Activated CD8-positive, alpha-beta T cell treated with anti-CD3 and anti-CD28 coated beads, Interleukin-2, amount 10 ng/mL, durations not matched to agents 7 days and 5 days (primary cell): ENCODE measurements at regions not wholly inside any gene's neighbourhood (a gene's known extent, or its start where the extent isn't known, plus 50 kb on each side); places are given as distances from the start of the nearest gene placed in this dataset.

Source experiments
- ATAC-seq: fragments of 150-1000 bp; cut with Tn5 transposase; one replicate; pipeline ENCODE4 v1.10.0; 2021; ENCODE audit warnings: moderate library complexity
- CTCF ChIA-PET: fragments of 350-600 bp; sonication (Branson Sonifier 250); formaldehyde crosslinking; loops from one replicate; lab custom pipeline; 2021; ENCODE audit warnings: antibody characterized with exemption; lab: Charles Lee
- POLR2A ChIA-PET: fragments of 350-600 bp; sonication (Branson Sonifier 250); formaldehyde crosslinking; loops from one replicate; lab custom pipeline; 2021; ENCODE audit warnings: antibody characterized with exemption; lab: Charles Lee
- DNase-seq: peaks from one replicate; pipeline ENCODE4 v3.0.0-alpha.2; 2020
- H3K27ac Mint-ChIP-seq: one replicate; pipeline ENCODE4 v1.8.0; 2021; ENCODE audit warnings: mild to moderate bottlenecking, mixed read lengths
- H3K27me3 Mint-ChIP-seq: one replicate; pipeline ENCODE4 v1.8.0; 2021; ENCODE audit warnings: low read depth, mixed read lengths
- H3K36me3 Mint-ChIP-seq: one replicate; pipeline ENCODE4 v1.8.0; 2021; ENCODE audit warnings: low read depth, mixed read lengths
- H3K4me1 Mint-ChIP-seq: one replicate; pipeline ENCODE4 v1.8.0; 2021; ENCODE audit warnings: low read depth, mixed read lengths
- H3K4me3 Mint-ChIP-seq: one replicate; pipeline ENCODE4 v1.8.0; 2021; ENCODE audit warnings: mild to moderate bottlenecking, mixed read lengths
- H3K9me3 Mint-ChIP-seq: one replicate; pipeline ENCODE4 v1.8.0; 2022; ENCODE audit warnings: mixed read lengths; ENCODE audit not compliant: insufficient read depth

DNA sequence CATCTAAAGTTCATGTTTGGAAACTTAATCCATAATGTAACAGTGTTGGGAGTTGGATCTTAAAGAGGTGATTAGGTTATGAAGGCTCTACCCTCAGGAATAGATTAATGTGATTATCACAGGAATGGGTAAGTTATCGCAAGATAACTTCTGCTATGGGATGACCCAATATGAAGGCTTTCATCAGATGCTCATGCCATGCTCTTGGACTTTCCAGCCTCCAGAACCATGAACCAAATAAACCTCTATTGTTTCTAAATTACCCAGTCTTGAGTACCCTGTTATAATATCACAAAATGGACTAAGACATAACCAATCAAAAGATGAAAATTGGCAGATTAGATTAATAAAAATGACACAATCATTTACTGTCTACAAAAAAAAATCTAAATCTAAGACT, 906.9 kb upstream of the SOX9 start:
- DNase-seq = no peak
- CTCF ChIA-PET = no interaction called here
- Mint-ChIP-seq H3K4me1 (no peaks in the 10 kb centered on the region), H3K4me3 (no peak overlapping the region), H3K27ac (no peak overlapping the region), H3K36me3 (no peaks in the 10 kb centered on the region), H3K9me3 (peaks cover 22% of the 10 kb centered on the region), H3K27me3 (no peaks in the 10 kb centered on the region)
- ATAC-seq = no peak
- POLR2A ChIA-PET = no interaction called here

GRCh38 chr17:71217769-71218168, 903.1 kb upstream of the SOX9 start:
- peaks cover 15% of the 10 kb centered on the region for H3K9me3 Mint-ChIP-seq
- no peak for DNase-seq
- no peaks in the 10 kb centered on the region for H3K4me1 Mint-ChIP-seq
- no peaks in the 10 kb centered on the region for H3K36me3 Mint-ChIP-seq
- ChIA-PET CTCF (no interaction called here), POLR2A (no interaction called here)
- no peak overlapping the region for H3K27ac Mint-ChIP-seq
- no peaks in the 10 kb centered on the region for H3K27me3 Mint-ChIP-seq
- ATAC-seq = no peak
- no peak overlapping the region for H3K4me3 Mint-ChIP-seq

DNA sequence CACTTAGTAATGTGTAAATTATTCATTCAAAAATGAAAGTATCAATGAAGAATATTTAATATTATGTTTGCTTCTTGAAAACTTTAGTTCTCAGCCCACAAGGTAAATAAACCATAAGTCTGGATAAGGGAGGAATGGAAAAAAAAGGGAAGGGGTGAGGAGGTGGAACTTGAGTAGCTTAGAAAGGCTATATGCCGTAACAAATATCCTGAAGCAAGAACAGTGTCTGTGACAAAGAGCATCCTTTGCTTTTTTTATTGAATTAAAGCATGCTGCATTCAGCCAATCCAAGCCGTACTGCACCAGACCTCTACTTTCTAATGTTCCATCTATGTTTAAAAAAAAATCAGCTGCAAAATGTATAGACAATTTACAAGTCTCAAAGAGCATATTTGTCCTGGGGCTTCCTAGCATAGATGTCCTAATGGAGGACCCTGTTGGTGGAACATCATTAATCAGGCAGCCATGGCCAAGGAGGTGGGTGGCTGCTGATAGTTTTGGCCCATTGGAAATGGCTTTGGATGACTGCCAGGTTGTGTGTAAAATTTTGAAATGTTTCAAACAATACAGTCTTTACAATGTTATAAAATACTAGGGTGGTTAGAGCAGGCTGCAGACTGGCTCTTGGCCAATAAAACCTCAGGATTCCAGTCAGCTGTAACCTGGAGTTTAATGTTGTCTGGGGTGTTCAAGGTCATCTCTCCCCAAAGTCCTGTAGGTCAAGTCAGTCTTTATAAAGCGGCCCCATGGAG, 895.8 kb upstream of the SOX9 start:
- Mint-ChIP-seq H3K27me3 (no peaks in the 10 kb centered on the region), H3K36me3 (no peaks in the 10 kb centered on the region)
- CTCF ChIA-PET = no interaction called here

DNA sequence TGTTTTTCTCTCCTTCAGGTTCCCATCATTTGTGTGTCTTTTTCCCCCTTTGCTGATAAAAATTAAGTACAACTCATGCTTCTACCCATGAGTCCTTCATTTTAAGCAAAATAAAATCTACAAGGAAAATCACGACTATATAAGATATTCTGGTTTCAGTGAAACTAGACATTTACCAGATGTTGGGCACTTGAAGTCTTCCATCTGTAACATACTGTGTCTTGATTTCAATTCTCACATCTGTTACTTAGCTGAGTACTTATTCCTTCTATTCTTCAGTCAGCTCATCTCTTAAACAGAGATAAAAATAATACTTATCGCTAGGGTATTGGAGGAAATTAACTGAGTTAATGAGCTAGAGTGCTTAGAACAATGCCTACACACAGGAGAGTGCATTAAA, 893.0 kb upstream of the SOX9 start:
- H3K27me3 Mint-ChIP-seq = no peaks in the 10 kb centered on the region
- ATAC-seq (no peak), DNase-seq (no peak)
- no peak overlapping the region for H3K4me3 Mint-ChIP-seq
- POLR2A ChIA-PET = no interaction called here
- CTCF ChIA-PET = no interaction called here
- H3K36me3 Mint-ChIP-seq = no peaks in the 10 kb centered on the region
- no peaks in the 10 kb centered on the region for H3K4me1 Mint-ChIP-seq
- no peak overlapping the region for H3K27ac Mint-ChIP-seq
- H3K9me3 Mint-ChIP-seq = no peaks in the 10 kb centered on the region

More for the DNA sequence above, 895.8 kb upstream of the SOX9 start:
- no peak overlapping the region for H3K4me3 Mint-ChIP-seq
- no peak overlapping the region for H3K27ac Mint-ChIP-seq
- DNase-seq (no peak), ATAC-seq (no peak)
- H3K4me1 Mint-ChIP-seq = no peaks in the 10 kb centered on the region
- POLR2A ChIA-PET = no interaction called here
- no peaks in the 10 kb centered on the region for H3K9me3 Mint-ChIP-seq

GRCh38 chr17:71229070-71229469, 891.8 kb upstream of the SOX9 start:
- CTCF ChIA-PET = no interaction called here
- ATAC-seq = no peak

GRCh38 chr17:71232801-71233559, 887.8 kb upstream of the SOX9 start:
- Mint-ChIP-seq H3K27ac (no peak overlapping the region), H3K9me3 (peaks cover 3% of the 10 kb centered on the region), H3K36me3 (no peaks in the 10 kb centered on the region), H3K4me1 (no peaks in the 10 kb centered on the region), H3K4me3 (no peak overlapping the region), H3K27me3 (no peaks in the 10 kb centered on the region)
- ATAC-seq (no peak), DNase-seq (no peak)
- CTCF ChIA-PET = no interaction called here
- POLR2A ChIA-PET = no interaction called here

More at GRCh38 chr17:71229070-71229469, 891.8 kb upstream of the SOX9 start:
- H3K36me3 Mint-ChIP-seq = no peaks in the 10 kb centered on the region
- H3K27ac Mint-ChIP-seq = no peak overlapping the region
- no peaks in the 10 kb centered on the region for H3K4me1 Mint-ChIP-seq
- POLR2A ChIA-PET = no interaction called here
- no peaks in the 10 kb centered on the region for H3K27me3 Mint-ChIP-seq
- no peak overlapping the region for H3K4me3 Mint-ChIP-seq
- peaks cover under 1% of the 10 kb centered on the region for H3K9me3 Mint-ChIP-seq
- DNase-seq = no peak

DNA sequence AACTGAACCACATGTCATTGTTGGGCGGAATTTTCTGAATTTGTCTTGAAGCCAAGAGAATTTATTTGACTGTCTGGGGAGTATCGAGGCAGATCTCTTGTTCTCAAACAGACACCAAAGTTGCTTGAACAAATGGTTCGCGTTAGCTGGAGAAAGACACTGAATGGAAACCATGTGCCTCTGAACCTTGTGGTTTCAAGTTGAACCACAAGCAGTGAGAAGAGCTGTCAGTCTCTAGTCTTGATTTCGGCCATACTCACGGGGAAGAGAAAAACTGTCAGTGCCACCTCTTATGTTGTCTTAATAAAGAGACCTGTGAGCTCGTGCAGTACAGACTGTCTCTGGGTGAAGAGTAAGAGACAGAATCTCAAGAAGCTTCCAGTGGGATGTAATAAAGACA, 886.5 kb upstream of the SOX9 start:
- H3K27ac Mint-ChIP-seq = no peak overlapping the region

DNA sequence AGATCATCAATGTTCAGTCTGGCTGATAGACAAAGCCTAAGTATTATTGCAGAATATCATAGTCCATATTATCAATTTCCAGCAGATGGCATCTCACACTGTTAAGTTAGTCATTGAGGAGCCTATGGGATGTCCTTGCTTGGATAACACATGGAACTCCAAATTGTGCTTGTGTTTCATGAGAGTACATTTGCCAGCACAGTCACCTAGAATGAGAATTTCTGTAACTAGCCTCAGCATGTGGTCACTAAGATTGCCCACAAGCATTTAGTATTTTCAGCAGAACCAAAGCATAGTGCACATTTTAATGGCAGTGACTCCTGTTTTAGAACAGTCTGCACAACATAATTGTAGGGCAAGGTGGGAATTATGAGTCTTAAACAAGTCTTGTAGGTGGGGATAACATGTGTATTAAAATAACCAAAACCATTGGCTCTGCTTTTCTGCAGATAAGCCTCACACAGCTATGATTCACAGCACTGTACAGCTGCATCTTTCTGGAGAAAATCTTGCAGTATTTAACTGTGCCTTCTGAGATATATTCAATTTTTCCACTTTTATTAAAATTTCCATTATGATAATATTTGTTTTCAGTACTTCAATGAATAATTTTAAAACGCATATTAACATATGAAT, 882.8 kb upstream of the SOX9 start:
- Mint-ChIP-seq H3K27me3 (no peaks in the 10 kb centered on the region), H3K4me3 (no peak overlapping the region), H3K36me3 (no peaks in the 10 kb centered on the region), H3K27ac (no peak overlapping the region), H3K4me1 (no peaks in the 10 kb centered on the region), H3K9me3 (peaks cover 3% of the 10 kb centered on the region)
- ChIA-PET CTCF (no interaction called here), POLR2A (no interaction called here)
- ATAC-seq = no peak
- DNase-seq = no peak

More for the DNA sequence above, 886.5 kb upstream of the SOX9 start:
- Mint-ChIP-seq H3K9me3 (peaks cover 3% of the 10 kb centered on the region), H3K4me1 (no peaks in the 10 kb centered on the region), H3K27me3 (no peaks in the 10 kb centered on the region), H3K36me3 (no peaks in the 10 kb centered on the region), H3K4me3 (no peak overlapping the region)
- DNase-seq (no peak), ATAC-seq (no peak)
- ChIA-PET CTCF (no interaction called here), POLR2A (no interaction called here)

DNA sequence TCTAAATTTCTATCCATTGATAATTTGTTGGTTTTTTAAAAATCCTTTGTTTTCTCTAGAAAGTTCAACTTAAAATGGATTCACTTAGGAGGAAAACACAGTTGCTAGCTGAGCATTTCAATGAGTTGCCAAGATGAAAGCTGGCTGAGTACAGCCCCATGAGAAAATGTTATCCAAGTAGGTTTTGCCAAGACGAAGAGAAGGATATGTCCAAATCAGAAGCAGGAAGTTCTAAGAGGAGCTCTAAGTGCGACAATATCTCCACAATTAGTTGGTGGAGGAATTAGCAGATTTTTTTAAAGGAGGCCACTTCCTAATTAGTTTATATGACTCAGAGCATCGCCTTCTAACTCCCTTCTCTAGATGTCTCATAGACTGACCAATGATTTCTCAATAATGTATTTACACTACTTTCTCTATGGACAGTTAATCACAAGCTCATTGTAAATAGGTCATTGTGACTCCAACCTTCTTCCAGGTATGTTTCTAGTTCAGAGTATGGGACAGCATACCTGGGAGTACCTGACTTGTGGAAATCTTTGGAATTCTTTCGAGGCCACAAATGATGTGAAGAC, 873.3 kb upstream of the SOX9 start:
- no peak overlapping the region for H3K4me3 Mint-ChIP-seq
- H3K36me3 Mint-ChIP-seq = no peaks in the 10 kb centered on the region
- DNase-seq (no peak), ATAC-seq (no peak)
- ChIA-PET POLR2A (no interaction called here), CTCF (no interaction called here)
- no peaks in the 10 kb centered on the region for H3K4me1 Mint-ChIP-seq
- H3K27ac Mint-ChIP-seq = no peak overlapping the region
- no peaks in the 10 kb centered on the region for H3K27me3 Mint-ChIP-seq
- no peaks in the 10 kb centered on the region for H3K9me3 Mint-ChIP-seq

GRCh38 chr17:71251276-71251675, 869.5 kb upstream of the SOX9 start:
- Mint-ChIP-seq H3K27me3 (no peaks in the 10 kb centered on the region), H3K9me3 (no peaks in the 10 kb centered on the region), H3K36me3 (no peaks in the 10 kb centered on the region), H3K4me1 (no peaks in the 10 kb centered on the region), H3K27ac (no peak overlapping the region), H3K4me3 (no peak overlapping the region)
- no peak for ATAC-seq
- ChIA-PET POLR2A (no interaction called here), CTCF (no interaction called here)
- DNase-seq = no peak

DNA sequence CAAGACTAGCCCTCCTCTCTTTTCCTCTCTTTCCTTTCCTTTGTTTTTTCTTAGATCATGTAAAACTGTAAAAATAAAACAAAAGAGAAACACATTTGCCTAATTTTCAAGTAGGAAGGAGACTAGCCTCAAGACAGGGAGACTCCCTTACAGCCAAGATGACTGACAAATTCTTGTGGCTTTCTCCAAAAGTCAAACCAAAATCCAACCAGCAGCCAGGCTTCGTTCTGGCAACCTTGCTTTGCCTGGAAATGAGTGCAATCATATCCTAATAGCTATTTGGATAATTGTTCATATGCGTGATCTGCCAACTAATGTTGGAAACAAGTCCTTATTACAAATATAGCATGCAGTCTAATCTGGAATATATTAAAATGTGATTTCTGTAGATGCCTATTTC, 868.9 kb upstream of the SOX9 start:
- Mint-ChIP-seq H3K4me3 (no peak overlapping the region), H3K36me3 (no peaks in the 10 kb centered on the region), H3K9me3 (no peaks in the 10 kb centered on the region), H3K27ac (no peak overlapping the region), H3K4me1 (no peaks in the 10 kb centered on the region), H3K27me3 (no peaks in the 10 kb centered on the region)
- ATAC-seq = no peak
- no peak for DNase-seq
- ChIA-PET CTCF (no interaction called here), POLR2A (no interaction called here)

- Mint-ChIP-seq H3K4me1 (no peaks in the 10 kb centered on the region), H3K4me3 (no peak overlapping the region), H3K36me3 (no peaks in the 10 kb centered on the region), H3K27ac (no peak overlapping the region), H3K27me3 (no peaks in the 10 kb centered on the region), H3K9me3 (no peaks in the 10 kb centered on the region)
- CTCF ChIA-PET = no interaction called here
- POLR2A ChIA-PET = no interaction called here
- no peak for DNase-seq
- ATAC-seq = no peak
Measured at GRCh38 chr17:71252436-71252835, 868.4 kb upstream of the SOX9 start.
